ENCODE measurements at regions not wholly inside any gene's neighbourhood (a gene's known extent, or its start where the extent isn't known, plus 50 kb on each side); places are given as distances from the start of the nearest gene placed in this dataset.

DNA sequence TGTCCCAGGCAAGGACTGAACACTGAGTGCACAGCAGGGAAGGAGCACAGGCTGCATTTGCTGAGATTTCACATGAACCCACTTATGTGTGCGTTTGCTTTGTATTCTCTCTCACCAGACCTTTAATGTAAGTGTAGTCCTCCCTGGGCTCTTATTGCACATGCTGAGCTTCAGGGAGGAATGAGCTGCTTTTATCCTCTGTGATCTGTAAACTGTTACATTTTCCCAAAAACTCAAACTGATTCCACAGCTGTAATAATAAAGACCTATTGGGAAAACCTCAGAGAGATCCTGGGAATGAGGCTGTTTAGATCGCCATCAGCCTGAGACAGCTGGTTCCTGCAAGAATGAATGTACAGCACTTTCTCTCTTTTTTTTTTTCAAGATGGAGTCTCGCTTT is 53.6 kb upstream of the ADORA2B start:
- Histone ChIP-seq H3K4me2 (ENCODE audit: control insufficient read depth, extremely low read depth, insufficient read depth, low read depth, low read length) (no peak overlapping the region), H3K4me3 (ENCODE audit: control insufficient read depth in 2 of 3, extremely low read depth in 1 of 3, insufficient read depth in 2 of 3, low read depth in 1 of 3, low read length in 3 of 3) (no peak overlapping the region), H3K4me1 (ENCODE audit: control insufficient read depth, extremely low read depth, insufficient read depth, low read length) (no peaks in the 10 kb centered on the region), H3K36me3 (ENCODE audit: control insufficient read depth in 2 of 2, extremely low read depth in 1 of 2, insufficient read depth in 2 of 2, low read length in 2 of 2) (no peaks in the 10 kb centered on the region), H3K9ac (ENCODE audit: control insufficient read depth, extremely low read depth, insufficient read depth, low read length) (no peak overlapping the region), H4K20me1 (ENCODE audit: control insufficient read depth, extremely low read depth, insufficient read depth, low read length) (no peaks in the 10 kb centered on the region), H3K9me1 (ENCODE audit: control insufficient read depth, extremely low read depth, insufficient read depth, low read length) (no peaks in the 10 kb centered on the region), H2AFZ (ENCODE audit: control insufficient read depth, low read length) (no peak overlapping the region), H3K79me2 (ENCODE audit: control insufficient read depth, insufficient read depth, low read length) (no peaks in the 10 kb centered on the region), H3K27ac (ENCODE audit: control insufficient read depth, insufficient read depth, low read length) (no peak overlapping the region), H3K27me3 (ENCODE audit: control insufficient read depth, extremely low read depth, insufficient read depth, low read length) (no peaks in the 10 kb centered on the region), H3K9me3 (ENCODE audit: control insufficient read depth, low read depth, low read length) (no peaks in the 10 kb centered on the region)
- dilution Hi-C loops (cut with MboI; ENCODE audit: extremely low pct_ligation_motif_present, low sequenced_read_pairs), result no loop called here
- DNase-seq (ENCODE audit: low read depth, low spot score) (no peak), FAIRE-seq (no peak)
- TF ChIP-seq EZH2 (IDR thresholded peaks at IDR 0.05; ENCODE audit: low read length), result no peak
- TF ChIP-seq, protein P1, sequence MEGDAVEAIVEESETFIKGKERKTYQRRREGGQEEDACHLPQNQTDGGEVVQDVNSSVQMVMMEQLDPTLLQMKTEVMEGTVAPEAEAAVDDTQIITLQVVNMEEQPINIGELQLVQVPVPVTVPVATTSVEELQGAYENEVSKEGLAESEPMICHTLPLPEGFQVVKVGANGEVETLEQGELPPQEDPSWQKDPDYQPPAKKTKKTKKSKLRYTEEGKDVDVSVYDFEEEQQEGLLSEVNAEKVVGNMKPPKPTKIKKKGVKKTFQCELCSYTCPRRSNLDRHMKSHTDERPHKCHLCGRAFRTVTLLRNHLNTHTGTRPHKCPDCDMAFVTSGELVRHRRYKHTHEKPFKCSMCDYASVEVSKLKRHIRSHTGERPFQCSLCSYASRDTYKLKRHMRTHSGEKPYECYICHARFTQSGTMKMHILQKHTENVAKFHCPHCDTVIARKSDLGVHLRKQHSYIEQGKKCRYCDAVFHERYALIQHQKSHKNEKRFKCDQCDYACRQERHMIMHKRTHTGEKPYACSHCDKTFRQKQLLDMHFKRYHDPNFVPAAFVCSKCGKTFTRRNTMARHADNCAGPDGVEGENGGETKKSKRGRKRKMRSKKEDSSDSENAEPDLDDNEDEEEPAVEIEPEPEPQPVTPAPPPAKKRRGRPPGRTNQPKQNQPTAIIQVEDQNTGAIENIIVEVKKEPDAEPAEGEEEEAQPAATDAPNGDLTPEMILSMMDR (optimal IDR thresholded peaks at IDR 0.05 in 1 of 3, IDR thresholded peaks at IDR 0.05 in 1 of 3, conservative IDR thresholded peaks at IDR 0.05 in 1 of 3; ENCODE audit: extremely low read depth in 1 of 3, insufficient read depth in 2 of 3, low read length in 3 of 3), result no peak

DNA sequence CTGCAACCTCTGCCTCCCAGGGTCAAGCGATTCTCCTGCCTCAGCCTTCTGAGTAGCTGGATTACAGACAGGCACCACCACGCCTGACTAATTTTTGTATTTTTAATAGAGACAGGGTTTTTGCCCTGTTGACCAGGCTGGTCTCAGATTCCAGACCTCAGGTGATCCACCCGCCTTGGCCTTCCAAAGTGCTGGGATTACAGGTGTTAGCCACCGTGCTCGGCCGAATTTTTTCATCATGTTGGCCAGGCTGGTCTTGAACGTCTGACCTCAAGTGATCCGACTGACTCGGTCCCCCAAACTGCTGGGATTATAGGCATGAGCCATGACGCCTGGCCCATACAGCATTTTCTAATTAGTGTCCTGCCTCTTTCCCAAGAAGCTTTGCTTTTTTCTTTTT is 52.7 kb upstream of the ADORA2B start:
- Histone ChIP-seq H4K20me1 (ENCODE audit: control insufficient read depth, extremely low read depth, insufficient read depth, low read length) (no peaks in the 10 kb centered on the region), H3K4me2 (ENCODE audit: control insufficient read depth, extremely low read depth, insufficient read depth, low read depth, low read length) (no peak overlapping the region), H3K9me1 (ENCODE audit: control insufficient read depth, extremely low read depth, insufficient read depth, low read length) (no peaks in the 10 kb centered on the region), H3K4me1 (ENCODE audit: control insufficient read depth, extremely low read depth, insufficient read depth, low read length) (no peaks in the 10 kb centered on the region), H3K9me3 (ENCODE audit: control insufficient read depth, low read depth, low read length) (no peaks in the 10 kb centered on the region), H3K36me3 (ENCODE audit: control insufficient read depth in 2 of 2, extremely low read depth in 1 of 2, insufficient read depth in 2 of 2, low read length in 2 of 2) (no peaks in the 10 kb centered on the region), H3K27me3 (ENCODE audit: control insufficient read depth, extremely low read depth, insufficient read depth, low read length) (no peaks in the 10 kb centered on the region), H2AFZ (ENCODE audit: control insufficient read depth, low read length) (no peak overlapping the region), H3K27ac (ENCODE audit: control insufficient read depth, insufficient read depth, low read length) (no peak overlapping the region), H3K9ac (ENCODE audit: control insufficient read depth, extremely low read depth, insufficient read depth, low read length) (no peak overlapping the region), H3K4me3 (ENCODE audit: control insufficient read depth in 2 of 3, extremely low read depth in 1 of 3, insufficient read depth in 2 of 3, low read depth in 1 of 3, low read length in 3 of 3) (no peak overlapping the region), H3K79me2 (ENCODE audit: control insufficient read depth, insufficient read depth, low read length) (no peaks in the 10 kb centered on the region)
- dilution Hi-C loops (cut with MboI; ENCODE audit: extremely low pct_ligation_motif_present, low sequenced_read_pairs), result no loop called here
- DNase-seq (ENCODE audit: low read depth, low spot score) (no peak), FAIRE-seq (no peak)
- TF ChIP-seq, protein P1 (optimal IDR thresholded peaks at IDR 0.05 in 1 of 3, IDR thresholded peaks at IDR 0.05 in 1 of 3, conservative IDR thresholded peaks at IDR 0.05 in 1 of 3; ENCODE audit: extremely low read depth in 1 of 3, insufficient read depth in 2 of 3, low read length in 3 of 3), result no peak
- TF ChIP-seq EZH2 (IDR thresholded peaks at IDR 0.05; ENCODE audit: low read length), result no peak
